Karpas-422 (cell line): ENCODE measurements at regions not wholly inside any gene's neighbourhood (a gene's known extent, or its start where the extent isn't known, plus 50 kb on each side); places are given as distances from the start of the nearest gene placed in this dataset.
A peak's percentile ranks its signal among the peaks of the same experiment; 100 is the strongest.

Source experiments
- DNase-seq: peaks from one replicate; pipeline ENCODE4 v3.0.0-alpha.2; 2015
- H2AFZ ChIP-seq: fragments of 200-600 bp; sonication (generic); 2 replicates; pipeline ENCODE4 v1.6.1; 2014; ENCODE audit warnings: antibody characterized with exemption, low read length, mixed read lengths
- H3K27ac ChIP-seq: fragments of 200-600 bp; sonication (generic); 2 replicates; pipeline ENCODE4 v1.5.1; 2014; ENCODE audit warnings: mild to moderate bottlenecking, low read length, moderate library complexity
- H3K27me3 ChIP-seq: fragments of 200-600 bp; sonication (generic); 2 replicates; pipeline ENCODE4 v1.6.1; 2014; ENCODE audit warnings: low read length, mixed read lengths
- H3K36me3 ChIP-seq: fragments of 200-600 bp; sonication (generic); 2 replicates; pipeline ENCODE4 v1.6.1; 2014; ENCODE audit warnings: low read length, mixed read lengths; ENCODE audit not compliant: insufficient read depth
- H3K4me1 ChIP-seq: fragments of 200-600 bp; sonication (generic); 2 replicates; pipeline ENCODE4 v1.6.1; 2014; ENCODE audit warnings: mild to moderate bottlenecking, low read length, mixed read lengths
- H3K4me2 ChIP-seq: fragments of 200-600 bp; sonication (generic); 2 replicates; pipeline ENCODE4 v1.6.1; 2014; ENCODE audit warnings: low read length, low read depth, mild to moderate bottlenecking; ENCODE audit not compliant: poor library complexity, severe bottlenecking
- H3K4me3 ChIP-seq: fragments of 200-600 bp; sonication (generic); 2 replicates; pipeline ENCODE4 v1.5.1; 2014; ENCODE audit warnings: mild to moderate bottlenecking, antibody characterized with exemption, low read length, mixed read lengths
- H3K79me2 ChIP-seq: fragments of 200-600 bp; sonication (generic); 2 replicates; pipeline ENCODE4 v1.6.1; 2014; ENCODE audit warnings: mild to moderate bottlenecking, low read length, mixed read lengths
- H3K9ac ChIP-seq: fragments of 200-600 bp; sonication (generic); 2 replicates; pipeline ENCODE4 v1.6.0; 2014; ENCODE audit warnings: low read length
- H3K9me2 ChIP-seq: fragments of 200-600 bp; sonication (generic), shearing (Covaris generic); replicated peaks from 2 replicates; pipeline ENCODE4 v1.6.0; 2014; ENCODE audit warnings: mild to moderate bottlenecking, low read length, moderate library complexity; ENCODE audit not compliant: insufficient read depth
- H3K9me3 ChIP-seq: fragments of 300-700, 200-600 bp; sonication (generic); 2 replicates; pipeline ENCODE4 v1.6.1; 2014; ENCODE audit warnings: low read length, mixed read lengths
- H4K20me1 ChIP-seq: fragments of 200-600 bp; sonication (generic); 2 replicates; pipeline ENCODE4 v1.6.1; 2014; ENCODE audit warnings: mild to moderate bottlenecking, antibody characterized with exemption, low read length, low read depth; ENCODE audit not compliant: insufficient read depth

GRCh38 chr2:5364361-5364760 is 327.8 kb upstream of the SOX11 start:
- no peak overlapping the region for H3K9ac ChIP-seq

GRCh38 chr2:5365871-5366461 is 326.2 kb upstream of the SOX11 start:
- Histone ChIP-seq H3K27me3 (no peaks in the 10 kb centered on the region), H3K9ac (no peak overlapping the region), H4K20me1 (no peaks in the 10 kb centered on the region), H3K36me3 (no peaks in the 10 kb centered on the region), H3K79me2 (no peaks in the 10 kb centered on the region), H3K4me2 (peak overlapping the region; percentile 13), H3K4me1 (peaks cover 3% of the 10 kb centered on the region; the same call in 1 of the 2 replicates), H3K9me3 (no peaks in the 10 kb centered on the region), H3K27ac (no peak overlapping the region), H3K4me3 (no peak overlapping the region), H3K9me2 (no peaks in the 10 kb centered on the region), H2AFZ (peak overlapping the region; percentile 51; the same call in 1 of the 2 replicates)
- peak; percentile 93 for DNase-seq

More at GRCh38 chr2:5364361-5364760, 327.8 kb upstream of the SOX11 start:
- Histone ChIP-seq H4K20me1 (no peaks in the 10 kb centered on the region), H3K27me3 (no peaks in the 10 kb centered on the region), H3K36me3 (no peaks in the 10 kb centered on the region), H3K4me2 (no peak overlapping the region), H2AFZ (no peak overlapping the region), H3K27ac (no peak overlapping the region), H3K4me3 (no peak overlapping the region), H3K4me1 (peaks cover 3% of the 10 kb centered on the region; the same call in 1 of the 2 replicates), H3K9me3 (no peaks in the 10 kb centered on the region), H3K9me2 (no peaks in the 10 kb centered on the region), H3K79me2 (no peaks in the 10 kb centered on the region)
- no peak for DNase-seq

GRCh38 chr2:5367321-5367720 is 324.9 kb upstream of the SOX11 start:
- H3K27me3 ChIP-seq, result no peaks in the 10 kb centered on the region
- H3K9me2 ChIP-seq, result no peaks in the 10 kb centered on the region
- no peaks in the 10 kb centered on the region for H3K9me3 ChIP-seq
- H2AFZ ChIP-seq, result no peak overlapping the region
- H4K20me1 ChIP-seq, result no peaks in the 10 kb centered on the region
- no peak overlapping the region for H3K9ac ChIP-seq
- no peak overlapping the region for H3K27ac ChIP-seq
- no peak overlapping the region for H3K4me2 ChIP-seq
- no peaks in the 10 kb centered on the region for H3K79me2 ChIP-seq
- no peak overlapping the region for H3K4me3 ChIP-seq
- no peaks in the 10 kb centered on the region for H3K36me3 ChIP-seq
- DNase-seq, result peak; percentile 23
- peaks cover 3% of the 10 kb centered on the region; the same call in 1 of the 2 replicates for H3K4me1 ChIP-seq

- H3K4me2 ChIP-seq, result no peak overlapping the region
- H3K4me1 ChIP-seq, result peaks cover 3% of the 10 kb centered on the region; the same call in 1 of the 2 replicates
- H3K9me2 ChIP-seq, result no peaks in the 10 kb centered on the region
- no peak overlapping the region for H3K27ac ChIP-seq
- no peak overlapping the region for H3K4me3 ChIP-seq
- no peaks in the 10 kb centered on the region for H4K20me1 ChIP-seq
- H2AFZ ChIP-seq, result no peak overlapping the region
- no peak for DNase-seq
- no peaks in the 10 kb centered on the region for H3K27me3 ChIP-seq
- no peaks in the 10 kb centered on the region for H3K36me3 ChIP-seq
- no peaks in the 10 kb centered on the region for H3K79me2 ChIP-seq
- no peak overlapping the region for H3K9ac ChIP-seq
- no peaks in the 10 kb centered on the region for H3K9me3 ChIP-seq
These were observed 323.9 kb upstream of the SOX11 start for GRCh38 chr2:5368263-5368662.

GRCh38 chr2:5369510-5369909 is 322.7 kb upstream of the SOX11 start:
- Histone ChIP-seq H3K9ac (no peak overlapping the region), H3K36me3 (no peaks in the 10 kb centered on the region), H3K4me3 (no peak overlapping the region), H3K27ac (no peak overlapping the region), H3K9me2 (no peaks in the 10 kb centered on the region), H3K79me2 (no peaks in the 10 kb centered on the region), H3K4me2 (no peak overlapping the region), H3K27me3 (no peaks in the 10 kb centered on the region), H4K20me1 (no peaks in the 10 kb centered on the region), H2AFZ (no peak overlapping the region), H3K4me1 (peaks cover 3% of the 10 kb centered on the region; the same call in 1 of the 2 replicates), H3K9me3 (no peaks in the 10 kb centered on the region)
- no peak for DNase-seq

GRCh38 chr2:5370158-5370557 is 322.0 kb upstream of the SOX11 start:
- Histone ChIP-seq H3K9me3 (no peaks in the 10 kb centered on the region), H3K9me2 (no peaks in the 10 kb centered on the region), H3K4me3 (no peak overlapping the region), H3K4me1 (peaks cover 3% of the 10 kb centered on the region; the same call in 1 of the 2 replicates), H3K36me3 (no peaks in the 10 kb centered on the region), H3K27me3 (no peaks in the 10 kb centered on the region), H3K27ac (no peak overlapping the region), H4K20me1 (no peaks in the 10 kb centered on the region), H2AFZ (no peak overlapping the region), H3K4me2 (no peak overlapping the region), H3K79me2 (no peaks in the 10 kb centered on the region), H3K9ac (no peak overlapping the region)
- DNase-seq, result no peak

GRCh38 chr2:5372141-5372540 is 320.0 kb upstream of the SOX11 start:
- H3K27ac ChIP-seq, result no peak overlapping the region
- DNase-seq, result no peak
- no peak overlapping the region for H2AFZ ChIP-seq
- no peaks in the 10 kb centered on the region for H3K27me3 ChIP-seq
- H4K20me1 ChIP-seq, result no peaks in the 10 kb centered on the region
- no peak overlapping the region for H3K9ac ChIP-seq
- H3K4me1 ChIP-seq, result no peaks in the 10 kb centered on the region
- no peaks in the 10 kb centered on the region for H3K36me3 ChIP-seq
- H3K79me2 ChIP-seq, result no peaks in the 10 kb centered on the region
- no peaks in the 10 kb centered on the region for H3K9me2 ChIP-seq
- no peaks in the 10 kb centered on the region for H3K9me3 ChIP-seq
- no peak overlapping the region for H3K4me2 ChIP-seq
- H3K4me3 ChIP-seq, result no peak overlapping the region

GRCh38 chr2:5373200-5373599 is 319.0 kb upstream of the SOX11 start:
- Histone ChIP-seq H3K27me3 (no peaks in the 10 kb centered on the region), H3K4me2 (no peak overlapping the region), H3K9ac (no peak overlapping the region), H3K4me1 (no peaks in the 10 kb centered on the region), H4K20me1 (no peaks in the 10 kb centered on the region), H3K9me3 (no peaks in the 10 kb centered on the region), H3K4me3 (no peak overlapping the region), H3K9me2 (no peaks in the 10 kb centered on the region), H3K79me2 (no peaks in the 10 kb centered on the region), H2AFZ (no peak overlapping the region), H3K27ac (no peak overlapping the region), H3K36me3 (no peaks in the 10 kb centered on the region)
- DNase-seq, result no peak
